Stromal cell of bone marrow (primary cell): ENCODE measurements at regions not wholly inside any gene's neighbourhood (a gene's known extent, or its start where the extent isn't known, plus 50 kb on each side); places are given as distances from the start of the nearest gene placed in this dataset.
A peak's percentile ranks its signal among the peaks of the same experiment; 100 is the strongest.
"Not testable (repeated sequence)": the region's sequence is repeated elsewhere in the genome, so short reads cannot be mapped to it uniquely, and the experiment has no call there.

Source experiments
- DNase-seq: peaks from one replicate; pipeline ENCODE4 v3.0.0-alpha.2; 2012; ENCODE audit warnings: low read depth

DNA sequence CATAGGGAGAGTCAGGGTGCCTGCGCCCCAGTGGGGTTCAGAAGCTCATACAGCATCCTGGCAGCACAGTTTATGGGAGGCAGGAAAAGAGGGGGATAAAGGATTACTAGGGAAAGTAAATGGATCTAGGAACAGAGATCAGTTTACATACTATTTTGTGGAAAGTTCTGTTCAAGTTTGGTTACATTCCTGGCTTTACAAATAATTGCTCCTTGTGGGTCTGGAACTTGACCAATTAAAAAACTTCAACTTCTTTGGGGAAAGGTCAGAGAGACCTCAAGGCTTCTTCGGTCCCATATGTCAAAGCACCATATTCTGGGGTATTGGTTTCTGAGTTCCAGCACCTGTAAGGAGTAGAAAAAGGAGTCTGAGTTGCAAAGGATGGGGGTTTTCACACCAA lies 64.1 kb downstream of the ZDHHC19 start:
- no peak for DNase-seq

DNA sequence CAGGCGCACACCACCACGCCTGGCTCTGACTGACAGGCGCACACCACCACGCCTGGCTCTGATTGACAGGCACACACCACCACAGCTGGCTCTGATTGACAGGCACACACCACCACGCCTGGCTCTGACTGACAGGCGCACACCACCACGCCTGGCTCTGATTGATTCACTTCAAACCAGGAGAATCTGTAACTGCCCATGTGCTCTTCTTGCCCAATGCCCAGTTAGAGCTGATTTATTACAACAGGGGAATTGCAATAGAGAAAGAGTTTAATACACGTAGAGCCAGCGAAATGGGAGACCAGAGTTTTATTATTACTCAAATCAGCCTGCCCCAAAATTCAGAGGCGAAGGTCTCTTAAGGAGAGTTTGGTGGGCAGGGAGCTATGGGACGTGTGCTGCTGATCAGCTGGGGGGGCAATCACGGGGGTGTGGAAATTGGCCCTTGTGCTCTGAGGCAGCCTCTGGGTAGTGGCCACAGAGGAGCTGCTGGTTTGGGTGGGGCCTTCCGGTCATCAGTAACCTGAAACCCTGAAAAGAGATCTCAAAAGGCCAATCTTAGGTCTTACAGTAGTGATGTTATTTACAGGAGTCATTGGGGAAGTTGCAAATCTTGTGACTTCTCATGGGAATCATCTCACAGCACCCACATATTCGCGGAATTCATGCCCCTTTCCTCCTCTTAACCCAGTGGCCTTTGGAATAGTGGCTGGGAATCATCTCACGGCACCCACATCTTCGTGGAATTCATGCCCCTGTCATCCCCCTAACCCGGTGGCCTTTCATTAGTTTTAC lies 63.8 kb upstream of the TFRC start:
- no peak for DNase-seq

GRCh38 chr3:196144383-196145105 lies 62.7 kb upstream of the TFRC start:
- peak; percentile 11 for DNase-seq

- no peak for DNase-seq
These were observed 62.0 kb upstream of the TFRC start for GRCh38 chr3:196143708-196144382.

DNA sequence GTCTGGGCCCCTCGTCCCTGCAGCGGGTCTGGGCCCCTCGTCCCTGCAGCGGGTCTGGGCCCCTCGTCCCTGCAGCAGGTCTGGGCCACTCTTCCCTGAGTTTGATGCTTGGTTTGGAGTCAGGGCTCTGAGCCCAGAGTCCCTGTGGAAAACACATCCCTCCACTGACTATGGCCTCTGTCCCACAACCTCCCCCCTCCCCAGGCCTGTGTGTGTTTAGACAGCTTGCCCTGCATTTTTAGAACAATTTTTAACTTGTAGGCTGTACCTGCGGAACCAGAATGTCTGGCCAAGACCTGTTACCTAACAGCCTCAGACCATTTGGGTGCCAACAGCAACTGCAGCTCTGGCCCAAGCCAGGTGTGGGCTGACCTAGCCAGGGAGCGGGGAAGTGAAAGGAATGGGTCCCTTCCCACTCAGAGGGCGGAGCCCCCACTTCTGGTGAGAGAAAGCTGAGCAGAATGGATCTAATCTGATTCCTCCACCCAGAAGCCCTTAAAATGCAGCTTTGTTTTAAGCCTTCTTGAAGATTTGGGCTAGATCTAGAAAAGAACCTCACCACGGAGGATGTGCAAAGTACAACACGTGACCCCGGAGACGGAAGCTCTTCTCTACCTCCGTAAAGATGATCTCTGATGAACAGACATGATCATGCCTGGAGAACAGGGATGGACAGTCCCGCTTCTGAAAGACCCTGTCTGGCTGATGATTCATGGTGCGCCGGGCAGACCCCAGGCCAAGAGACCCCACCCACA lies 60.5 kb upstream of the TFRC start:
- no peak for DNase-seq

DNA sequence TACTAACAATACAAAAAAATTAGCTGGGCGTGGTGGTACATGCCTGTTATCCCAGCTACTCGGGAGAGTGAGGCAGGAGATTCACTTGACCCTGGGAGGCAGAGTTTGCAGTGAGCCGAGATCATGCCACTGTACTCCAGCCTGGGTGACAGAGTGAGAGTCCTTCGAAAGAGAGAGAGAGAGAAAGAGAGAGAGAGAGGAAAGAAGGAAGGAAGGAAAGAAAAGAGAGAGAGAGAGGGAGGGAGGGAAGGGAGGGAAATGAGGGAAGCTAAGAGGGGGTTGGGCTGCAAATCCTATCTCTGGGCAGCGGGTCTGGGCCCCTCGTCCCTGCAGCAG lies 59.9 kb upstream of the TFRC start:
- no peak for DNase-seq

GRCh38 chr3:196141052-196141865 lies 59.4 kb upstream of the TFRC start:
- no peak for DNase-seq

DNA sequence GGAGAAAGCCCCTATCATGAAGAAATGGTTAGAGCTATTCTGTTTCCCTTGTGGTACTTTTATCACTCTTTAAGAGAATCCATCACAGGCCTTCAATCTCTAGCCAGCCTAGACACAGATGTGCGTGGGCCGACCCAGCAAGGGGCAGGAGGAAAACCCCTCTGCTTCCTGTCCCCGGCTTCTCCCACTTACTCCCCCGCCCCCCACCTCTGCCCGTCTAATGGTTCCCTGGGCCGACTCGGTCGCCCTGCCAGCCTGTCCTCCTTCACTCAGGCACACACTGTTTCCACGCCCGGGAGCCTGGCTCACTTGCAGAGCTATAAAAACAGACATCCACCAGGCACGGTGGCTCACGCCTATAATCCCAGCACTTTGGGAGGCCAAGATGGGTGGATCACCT lies 58.3 kb upstream of the TFRC start:
- no peak for DNase-seq

DNA sequence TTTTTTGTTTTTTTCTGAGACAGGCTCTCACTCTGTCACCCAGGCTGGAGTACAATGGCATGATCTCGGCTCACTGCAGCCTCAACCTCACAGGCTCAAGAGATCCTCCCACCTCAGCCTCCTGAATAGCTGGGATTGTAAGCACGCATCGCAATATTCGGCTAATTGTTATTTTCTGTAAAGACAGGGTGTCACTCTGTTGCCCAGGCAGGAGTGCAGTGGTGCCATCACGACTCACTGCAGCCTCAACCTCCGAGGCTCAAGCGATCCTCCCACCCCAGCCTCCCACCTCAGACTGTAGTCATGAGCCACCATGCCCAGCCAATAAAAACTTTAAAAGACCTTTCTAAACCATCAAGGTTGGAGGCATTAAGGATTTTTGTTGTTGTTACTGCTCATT lies 57.4 kb upstream of the TFRC start:
- DNase-seq: no peak

DNA sequence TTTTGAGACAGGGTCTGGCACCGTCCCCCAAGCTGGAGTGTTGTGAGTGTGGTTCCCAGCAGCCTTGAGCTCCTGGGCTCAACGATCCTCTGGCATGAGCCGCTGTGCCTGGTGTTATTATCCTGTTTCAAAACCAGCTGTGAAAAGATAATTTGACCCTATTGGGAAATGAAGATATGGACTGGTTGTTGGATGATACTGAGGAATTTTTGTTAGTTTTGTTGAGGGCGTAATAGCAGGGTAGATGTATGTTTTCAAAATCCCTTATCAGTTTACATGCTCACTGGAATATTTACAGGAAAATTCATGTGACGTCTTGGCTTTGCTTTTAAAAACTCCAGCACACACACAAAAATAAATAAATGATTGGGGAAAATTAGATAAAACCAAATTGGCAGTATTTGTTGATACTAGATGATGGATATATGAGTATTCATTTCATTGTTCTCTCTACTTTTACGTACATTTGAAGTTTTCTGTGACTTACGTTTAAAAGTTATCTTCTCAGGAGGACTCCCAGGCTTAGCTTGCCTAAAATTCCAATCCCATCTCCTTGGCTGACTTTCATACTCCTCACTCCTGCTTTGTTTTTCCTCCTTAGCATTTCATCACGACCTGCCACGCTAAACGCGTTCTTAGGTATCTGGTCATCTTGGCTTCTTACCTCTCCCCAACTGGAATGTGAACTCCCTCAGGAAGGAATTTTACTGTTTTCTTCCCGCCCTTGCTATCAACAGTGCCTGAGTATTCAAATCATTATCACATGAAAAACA lies 56.8 kb upstream of the TFRC start:
- DNase-seq: no peak

DNA sequence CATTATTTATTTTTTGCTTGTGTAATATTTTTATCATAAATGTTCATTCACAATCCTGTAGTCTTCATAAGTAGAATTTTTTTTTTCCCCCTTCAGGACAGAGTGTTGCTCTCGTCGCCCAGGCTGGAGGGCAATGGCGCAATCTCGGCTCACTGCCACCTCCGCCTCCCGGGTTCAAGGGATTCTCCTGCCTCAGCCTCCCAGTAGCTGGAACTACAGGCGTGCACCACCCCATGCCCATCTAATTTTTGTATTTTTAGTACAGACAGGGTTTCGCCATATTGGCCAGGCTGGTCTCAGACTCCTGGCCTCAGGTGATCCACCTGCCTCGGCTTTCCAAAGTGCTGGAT lies 54.7 kb upstream of the TFRC start:
- not testable (repeated sequence) for DNase-seq

- no peak for DNase-seq
These were observed 54.1 kb upstream of the TFRC start for GRCh38 chr3:196135693-196136639.

DNA sequence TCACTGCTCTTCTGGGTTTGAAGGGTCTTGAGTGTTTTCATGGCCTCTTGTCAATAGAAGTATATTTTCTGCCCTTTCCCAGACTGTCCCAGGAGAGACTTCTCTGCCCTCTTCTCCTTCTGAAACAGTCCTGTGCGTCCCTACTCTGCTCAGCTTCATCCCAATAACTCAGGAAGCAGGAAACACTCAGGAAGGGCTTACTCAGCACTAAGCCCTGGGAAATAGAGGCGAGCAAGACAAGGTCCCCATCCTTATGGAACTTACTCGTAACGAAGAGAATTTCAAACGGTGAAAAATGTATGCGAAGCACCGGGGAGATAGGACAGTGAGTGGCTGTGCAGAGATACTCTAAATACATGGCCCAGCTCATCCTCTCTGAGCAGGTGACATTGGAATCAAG lies 52.8 kb upstream of the TFRC start:
- no peak for DNase-seq

GRCh38 chr3:196133869-196134268 lies 52.0 kb upstream of the TFRC start:
- DNase-seq: not testable (repeated sequence)

DNA sequence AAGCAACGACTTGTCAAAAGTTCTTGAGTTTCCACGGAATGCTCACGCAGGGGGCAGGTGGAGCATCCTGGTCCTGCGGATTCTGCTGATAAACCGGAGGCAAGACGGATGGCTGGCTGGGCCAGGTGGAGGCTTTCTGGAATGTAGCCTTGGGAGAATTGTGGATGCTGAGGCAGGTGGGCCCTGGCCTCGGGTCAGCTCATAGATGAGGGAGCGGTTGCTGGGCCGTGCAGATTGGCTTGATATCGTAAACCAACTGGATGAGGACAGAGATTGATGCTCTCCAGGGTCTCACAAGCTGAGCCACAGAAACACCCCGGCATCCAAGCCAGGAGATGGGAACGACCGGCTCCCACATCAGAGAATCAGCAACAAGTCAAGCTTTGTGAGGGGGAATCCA lies 50.0 kb upstream of the TFRC start:
- DNase-seq: no peak
